GM19468 (cell line): ENCODE measurements at regions not wholly inside any gene's neighbourhood (a gene's known extent, or its start where the extent isn't known, plus 50 kb on each side); places are given as distances from the start of the nearest gene placed in this dataset.
"Not testable (repeated sequence)": the region's sequence is repeated elsewhere in the genome, so short reads cannot be mapped to it uniquely, and the experiment has no call there.

Experiments used
- ATAC-seq: cut with Tn5 transposase; IDR thresholded peaks from one replicate; pipeline ENCODE4 v1.9.1; 2021; ENCODE audit warnings: mild to moderate bottlenecking, moderate library complexity, moderate number of reproducible peaks; ENCODE audit not compliant: unreplicated experiment; ENCODE audit errors: extremely low read depth

DNA sequence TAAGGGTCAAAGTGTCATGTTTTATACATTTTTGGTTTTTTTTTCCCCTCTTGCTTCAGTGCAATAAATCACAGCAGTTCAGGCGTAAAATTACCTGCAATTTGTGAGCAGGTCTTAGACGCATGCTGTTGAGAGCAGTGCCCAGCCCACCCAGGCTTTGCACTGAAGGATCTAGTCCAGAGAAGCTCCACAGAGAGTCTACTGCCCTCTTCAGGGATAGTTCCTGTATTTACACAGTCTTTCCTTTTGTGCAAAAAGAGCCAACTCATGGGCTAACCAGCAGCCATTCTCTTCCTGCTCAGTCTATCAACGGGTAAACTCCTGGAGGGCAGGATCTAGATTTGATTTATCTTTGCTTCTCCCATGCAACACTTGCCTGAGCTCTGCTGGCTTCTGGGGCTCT is 82.2 kb upstream of the NAMPT start:
- no peak for ATAC-seq

GRCh38 chr7:106365252-106366005 is 80.6 kb upstream of the NAMPT start:
- no peak for ATAC-seq

GRCh38 chr7:106362507-106362906 is 77.7 kb upstream of the NAMPT start:
- not testable (repeated sequence) for ATAC-seq

DNA sequence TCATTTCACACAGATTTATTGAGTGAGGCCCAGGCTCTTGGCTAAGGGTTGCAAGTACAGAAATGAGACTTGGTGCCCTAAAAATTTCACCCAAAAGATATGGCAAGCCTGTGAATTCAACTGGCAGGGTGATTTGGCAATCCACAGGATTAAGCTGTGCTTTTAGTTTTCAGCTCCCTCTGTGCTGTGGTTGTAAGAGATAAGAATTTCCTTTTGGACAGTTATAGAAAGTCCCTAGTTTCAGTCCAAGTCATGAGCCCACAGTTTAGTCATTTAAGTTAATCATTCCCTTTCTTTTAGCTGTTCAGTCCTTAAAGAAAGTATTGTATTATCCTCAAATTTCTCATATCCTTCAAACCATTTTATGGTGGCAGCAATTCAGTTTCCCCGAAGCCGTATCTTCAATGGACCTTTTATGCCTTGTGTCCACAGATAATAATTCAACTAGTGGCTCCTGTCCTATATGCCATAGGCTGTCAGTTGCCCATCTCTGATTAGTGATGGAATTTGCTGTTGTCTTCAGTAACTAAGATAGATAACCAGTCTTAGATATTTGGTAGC is 73.4 kb upstream of the NAMPT start:
- ATAC-seq, result peak; percentile 52

GRCh38 chr7:106357675-106358074 is 72.9 kb upstream of the NAMPT start:
- ATAC-seq, result no peak

- no peak for ATAC-seq
These were observed 70.0 kb upstream of the NAMPT start for GRCh38 chr7:106354822-106355221.

DNA sequence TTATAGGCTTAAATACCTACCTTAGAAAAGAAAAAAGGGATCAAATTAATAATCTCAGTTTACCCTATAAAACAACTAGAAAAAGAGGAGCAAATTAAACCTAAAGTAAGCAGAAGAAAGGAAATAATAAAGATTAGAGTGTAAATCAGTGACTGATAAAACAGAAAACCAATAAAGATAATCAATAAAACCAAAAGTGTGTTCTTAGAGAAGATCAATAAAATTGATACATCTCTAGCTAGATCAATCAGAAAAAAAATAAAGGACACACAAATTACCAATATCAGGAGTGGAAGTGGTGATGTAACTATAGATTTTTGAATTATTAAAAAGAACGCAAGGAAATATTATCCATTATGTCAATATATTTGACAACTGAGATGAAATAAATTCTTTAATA is 69.2 kb upstream of the NAMPT start:
- ATAC-seq, result no peak

GRCh38 chr7:106348231-106348630 is 63.4 kb upstream of the NAMPT start:
- no peak for ATAC-seq

- no peak for ATAC-seq
These were observed 62.5 kb upstream of the NAMPT start for GRCh38 chr7:106347229-106347833.

DNA sequence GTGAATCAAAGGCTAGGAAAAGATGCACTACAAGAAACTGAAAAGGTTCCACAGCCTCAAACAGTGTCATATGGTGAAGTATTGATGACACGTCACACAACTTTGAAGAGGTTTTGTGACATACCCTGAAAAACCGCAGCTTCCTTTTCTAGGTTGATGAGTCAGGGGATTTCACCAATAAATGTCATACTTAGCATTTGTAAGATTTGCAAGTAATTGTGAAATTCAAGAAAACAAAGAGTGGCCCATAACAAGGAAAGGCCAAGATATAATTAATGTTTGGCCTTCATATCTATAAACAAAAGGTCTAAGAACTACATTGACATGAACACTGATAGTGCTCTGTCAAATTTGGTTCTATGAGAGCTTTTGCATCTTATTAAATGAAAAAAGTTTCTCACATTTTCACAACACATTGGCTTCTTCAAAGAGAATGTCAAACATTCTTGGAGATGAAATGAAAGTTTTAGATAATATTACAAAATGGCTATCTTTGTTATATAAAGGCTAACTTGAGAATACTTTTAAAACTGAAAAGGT is 62.0 kb upstream of the NAMPT start:
- peak; percentile 81 for ATAC-seq

DNA sequence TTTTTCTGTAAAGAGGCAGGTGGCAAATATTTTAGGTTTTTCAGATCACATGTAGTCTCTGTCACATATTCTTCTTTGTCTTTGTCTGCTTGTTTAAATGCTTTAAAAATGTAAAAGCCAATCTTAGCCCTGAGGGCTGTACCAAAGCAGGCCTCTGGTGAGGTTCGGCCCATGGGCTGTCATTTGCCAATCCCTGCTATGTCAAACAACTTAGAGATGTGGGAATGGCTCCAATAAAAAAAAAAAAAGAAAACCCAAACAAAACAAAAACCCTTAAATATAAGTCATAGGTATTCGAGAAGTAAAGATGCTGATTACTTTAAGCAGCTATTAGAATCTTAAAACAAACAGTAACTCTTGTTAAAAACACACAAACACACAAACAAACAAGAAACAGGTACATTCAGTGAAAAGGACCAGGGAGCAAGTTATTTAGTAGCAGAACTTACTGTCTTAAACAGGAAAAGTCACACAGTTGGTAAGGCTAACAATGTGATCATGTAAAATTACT is 61.4 kb upstream of the NAMPT start:
- ATAC-seq, result no peak

DNA sequence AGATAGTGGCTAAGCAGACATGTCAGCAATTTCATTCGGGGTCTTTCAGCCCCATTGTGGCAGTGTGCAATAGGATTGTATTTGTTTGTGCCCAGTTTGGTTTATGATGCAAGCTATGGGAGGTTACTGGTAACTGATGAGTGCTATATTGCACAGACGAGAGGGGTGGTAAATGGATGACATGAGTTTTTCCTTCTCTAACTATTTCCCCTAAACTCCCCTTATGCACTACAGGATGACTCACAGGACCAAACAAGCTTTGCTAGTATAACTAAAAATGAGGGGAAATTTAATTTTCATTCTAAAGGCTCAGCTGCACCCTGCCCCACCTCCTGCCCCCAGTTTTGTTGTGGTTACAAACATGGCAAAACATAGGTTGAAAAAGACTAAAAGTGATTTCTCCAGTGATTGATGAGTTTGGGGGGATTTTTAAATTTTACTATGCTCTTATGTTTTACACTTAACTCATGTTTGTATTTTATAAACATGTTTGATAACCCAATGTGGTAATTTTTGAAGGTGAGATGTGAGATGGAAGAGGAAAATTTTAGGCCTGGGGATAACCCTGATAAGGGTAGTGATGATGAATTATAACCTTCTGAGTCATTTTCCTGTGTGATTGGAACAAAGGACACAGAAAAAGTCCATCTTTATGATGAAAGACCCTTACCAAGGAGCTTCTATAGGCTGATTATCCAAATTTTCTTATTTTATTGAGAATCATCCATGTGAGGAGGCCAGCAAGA is 60.8 kb upstream of the NAMPT start:
- ATAC-seq, result no peak

DNA sequence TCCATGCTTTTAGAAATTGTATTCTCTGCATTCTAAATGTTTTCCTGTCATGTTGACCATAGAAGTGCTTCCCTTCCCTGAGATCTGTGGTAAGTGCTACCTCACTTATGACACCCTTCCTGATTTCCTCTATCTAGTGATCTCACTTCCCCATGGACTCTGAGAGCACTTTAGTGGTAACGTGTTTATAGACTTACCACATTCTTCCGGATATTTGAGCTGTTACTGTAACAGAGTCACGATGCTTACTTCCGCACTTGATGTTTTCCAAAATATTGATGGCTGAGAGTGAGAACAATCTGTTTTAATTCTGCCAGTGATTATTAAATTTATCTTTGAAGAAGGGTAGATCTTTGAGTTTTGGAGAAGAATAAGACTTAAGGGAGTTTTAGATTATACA is 60.1 kb upstream of the NAMPT start:
- no peak for ATAC-seq

DNA sequence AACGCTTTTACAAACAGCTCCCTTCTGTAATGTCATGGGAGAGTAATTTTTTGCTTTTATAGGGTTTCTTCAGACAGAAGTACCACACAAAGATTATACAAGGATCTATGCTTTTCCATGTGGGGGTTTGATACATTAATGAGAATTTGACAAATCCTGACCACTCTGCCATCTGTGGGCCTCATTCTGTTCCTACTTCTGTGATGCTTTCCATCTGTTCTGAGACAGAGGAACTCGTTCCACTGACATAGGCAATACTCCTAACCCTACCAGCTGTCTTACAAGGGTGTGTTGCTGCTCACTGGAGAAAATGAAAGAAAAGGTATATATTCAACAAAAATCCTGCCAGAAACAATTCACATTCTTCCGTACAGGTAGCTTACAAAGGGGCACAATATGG is 59.4 kb upstream of the NAMPT start:
- ATAC-seq, result no peak

DNA sequence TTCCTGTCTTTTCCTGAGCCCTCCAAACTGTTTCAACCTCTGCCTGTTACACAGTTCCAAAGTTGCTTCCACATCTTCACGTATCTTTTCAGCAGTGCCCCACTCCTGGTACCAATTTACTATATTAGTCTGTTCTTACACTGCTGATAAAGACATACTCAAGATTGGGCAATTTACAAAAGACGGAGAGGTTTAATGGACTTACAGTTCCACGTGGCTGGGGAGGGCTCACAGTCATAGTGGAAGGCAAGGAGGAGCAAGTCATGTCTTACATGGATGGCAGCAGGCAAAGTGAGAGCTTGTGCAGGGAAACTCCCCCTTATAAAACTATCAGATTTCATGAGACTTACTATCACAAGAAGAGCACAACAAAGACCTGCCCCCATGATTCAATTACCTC is 57.3 kb upstream of the NAMPT start:
- ATAC-seq, result not testable (repeated sequence)

DNA sequence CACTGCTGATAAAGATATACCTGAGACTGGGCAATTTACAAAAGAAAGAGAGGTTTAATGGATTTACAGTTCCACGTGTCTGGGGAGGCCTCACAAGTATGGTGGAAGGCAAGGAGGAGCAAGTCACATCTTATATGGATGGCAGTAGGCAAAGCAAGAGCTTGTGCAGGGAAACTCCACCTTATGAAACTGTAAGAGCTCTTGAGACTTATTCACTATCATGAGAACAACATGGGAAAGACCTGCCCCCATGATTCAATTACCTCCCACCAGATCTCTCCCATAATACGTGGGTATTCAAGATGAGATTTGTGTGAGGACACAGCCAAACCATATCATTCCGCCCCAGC is 55.4 kb upstream of the NAMPT start:
- not testable (repeated sequence) for ATAC-seq

GRCh38 chr7:106339513-106340246 is 54.9 kb upstream of the NAMPT start:
- ATAC-seq, result no peak

- no peak for ATAC-seq
These were observed 53.0 kb upstream of the NAMPT start for GRCh38 chr7:106337754-106338153.

GRCh38 chr7:106335814-106336213 is 51.0 kb upstream of the NAMPT start:
- no peak for ATAC-seq
